HL-60 (cell line): ENCODE measurements at regions not wholly inside any gene's neighbourhood (a gene's known extent, or its start where the extent isn't known, plus 50 kb on each side); places are given as distances from the start of the nearest gene placed in this dataset.
A peak's percentile ranks its signal among the peaks of the same experiment; 100 is the strongest.
"Not testable (repeated sequence)": the region's sequence is repeated elsewhere in the genome, so short reads cannot be mapped to it uniquely, and the experiment has no call there.

ENCODE experiments used
- DNase-seq, 2 experiments: peaks; one replicate each; pipeline ENCODE4 v3.0.0-alpha.2; 2010 to 2020; ENCODE audit warnings: low read depth in 1 of 2, low spot score in 1 of 2
- H3K27ac ChIP-seq: fragments of 250-450 bp; sonication (Bioruptor Pico); replicated peaks from 2 replicates; pipeline ENCODE4 v1.5.1; 2020; ENCODE audit warnings: mild to moderate bottlenecking, moderate library complexity
- H3K27me3 ChIP-seq: fragments of 250-450 bp; sonication (Bioruptor Pico); 2 replicates; pipeline ENCODE4 v1.5.1; 2021; ENCODE audit warnings: mild to moderate bottlenecking, moderate library complexity; ENCODE audit not compliant: insufficient read depth, poor library complexity, severe bottlenecking
- H3K4me3 ChIP-seq: replicated peaks from 2 replicates; pipeline ENCODE4 v1.5.1; 2011; ENCODE audit warnings: mild to moderate bottlenecking, control low read depth, low read length; ENCODE audit not compliant: insufficient read depth
- GABPA ChIP-seq: IDR thresholded peaks from 2 replicates; pipeline ENCODE4 v1.6.1; 2012; ENCODE audit warnings: low read depth
- POLR2AphosphoS5 ChIP-seq: IDR thresholded peaks from 2 replicates; pipeline ENCODE4 v1.6.1; 2012; ENCODE audit warnings: low read depth
- SPI1 ChIP-seq: IDR thresholded peaks from 2 replicates; pipeline ENCODE4 v1.6.1; 2012; ENCODE audit warnings: low read depth, mild to moderate bottlenecking, borderline replicate concordance
- TF ChIP-seq, protein P1 (sequence below): IDR thresholded peaks from one replicate; pipeline ENCODE4 v1.5.1; 2011; ENCODE audit warnings: low read length, control low read depth, inconsistent platforms; ENCODE audit not compliant: insufficient read depth
- TF ChIP-seq, protein P2 (sequence below): IDR thresholded peaks from 2 replicates; pipeline ENCODE4 v1.6.1; 2012; ENCODE audit warnings: low read depth; ENCODE audit not compliant: insufficient replicate concordance

DNA sequence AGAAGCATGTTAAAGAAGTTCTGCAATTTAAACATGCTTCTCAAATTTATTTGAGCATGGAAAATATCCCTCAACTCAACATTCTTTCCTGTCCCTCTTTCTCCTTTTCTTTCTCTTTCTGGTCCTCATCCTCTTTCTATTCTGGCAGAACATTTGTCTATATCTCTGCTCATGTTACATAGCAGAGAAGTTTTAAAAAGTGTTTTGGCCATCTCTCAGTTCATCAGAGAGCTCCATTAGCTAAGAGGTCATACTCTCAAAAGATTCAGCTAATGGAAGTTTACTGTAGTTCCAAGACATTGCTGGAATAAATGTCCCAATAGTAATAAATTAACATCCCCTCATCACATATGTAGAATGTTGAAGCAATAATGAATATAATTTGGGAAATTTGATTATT, 53.5 kb downstream of the XCL2 start:
- H3K27me3 ChIP-seq: no peaks in the 10 kb centered on the region
- H3K27ac ChIP-seq: no peak overlapping the region
- DNase-seq: no peak
- TF ChIP-seq SPI1 (no peak), GABPA (no peak)
- TF ChIP-seq, protein P1, sequence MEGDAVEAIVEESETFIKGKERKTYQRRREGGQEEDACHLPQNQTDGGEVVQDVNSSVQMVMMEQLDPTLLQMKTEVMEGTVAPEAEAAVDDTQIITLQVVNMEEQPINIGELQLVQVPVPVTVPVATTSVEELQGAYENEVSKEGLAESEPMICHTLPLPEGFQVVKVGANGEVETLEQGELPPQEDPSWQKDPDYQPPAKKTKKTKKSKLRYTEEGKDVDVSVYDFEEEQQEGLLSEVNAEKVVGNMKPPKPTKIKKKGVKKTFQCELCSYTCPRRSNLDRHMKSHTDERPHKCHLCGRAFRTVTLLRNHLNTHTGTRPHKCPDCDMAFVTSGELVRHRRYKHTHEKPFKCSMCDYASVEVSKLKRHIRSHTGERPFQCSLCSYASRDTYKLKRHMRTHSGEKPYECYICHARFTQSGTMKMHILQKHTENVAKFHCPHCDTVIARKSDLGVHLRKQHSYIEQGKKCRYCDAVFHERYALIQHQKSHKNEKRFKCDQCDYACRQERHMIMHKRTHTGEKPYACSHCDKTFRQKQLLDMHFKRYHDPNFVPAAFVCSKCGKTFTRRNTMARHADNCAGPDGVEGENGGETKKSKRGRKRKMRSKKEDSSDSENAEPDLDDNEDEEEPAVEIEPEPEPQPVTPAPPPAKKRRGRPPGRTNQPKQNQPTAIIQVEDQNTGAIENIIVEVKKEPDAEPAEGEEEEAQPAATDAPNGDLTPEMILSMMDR: no peak
- no peak overlapping the region for H3K4me3 ChIP-seq

DNA sequence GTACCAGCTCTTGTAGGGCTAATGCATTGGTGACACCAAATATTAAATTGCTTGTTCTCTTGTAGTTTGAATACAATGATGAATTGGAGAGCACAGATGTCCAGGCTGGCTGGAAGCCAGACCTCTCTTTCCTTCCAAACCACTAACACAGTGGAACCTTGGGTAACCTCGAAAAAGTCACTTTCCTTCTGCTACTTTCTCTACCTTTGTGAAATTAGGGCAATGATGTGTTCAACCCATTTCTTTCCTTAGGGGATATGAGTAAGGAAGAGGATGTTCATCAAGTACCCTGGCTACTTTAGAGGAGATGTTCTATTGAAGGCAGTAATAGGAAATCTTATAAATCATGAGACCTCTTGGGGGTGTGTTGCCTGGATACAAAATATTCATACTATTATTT, 55.7 kb downstream of the XCL2 start:
- Histone ChIP-seq H3K27ac (no peak overlapping the region), H3K4me3 (no peak overlapping the region), H3K27me3 (no peaks in the 10 kb centered on the region)
- TF ChIP-seq, protein P2, sequence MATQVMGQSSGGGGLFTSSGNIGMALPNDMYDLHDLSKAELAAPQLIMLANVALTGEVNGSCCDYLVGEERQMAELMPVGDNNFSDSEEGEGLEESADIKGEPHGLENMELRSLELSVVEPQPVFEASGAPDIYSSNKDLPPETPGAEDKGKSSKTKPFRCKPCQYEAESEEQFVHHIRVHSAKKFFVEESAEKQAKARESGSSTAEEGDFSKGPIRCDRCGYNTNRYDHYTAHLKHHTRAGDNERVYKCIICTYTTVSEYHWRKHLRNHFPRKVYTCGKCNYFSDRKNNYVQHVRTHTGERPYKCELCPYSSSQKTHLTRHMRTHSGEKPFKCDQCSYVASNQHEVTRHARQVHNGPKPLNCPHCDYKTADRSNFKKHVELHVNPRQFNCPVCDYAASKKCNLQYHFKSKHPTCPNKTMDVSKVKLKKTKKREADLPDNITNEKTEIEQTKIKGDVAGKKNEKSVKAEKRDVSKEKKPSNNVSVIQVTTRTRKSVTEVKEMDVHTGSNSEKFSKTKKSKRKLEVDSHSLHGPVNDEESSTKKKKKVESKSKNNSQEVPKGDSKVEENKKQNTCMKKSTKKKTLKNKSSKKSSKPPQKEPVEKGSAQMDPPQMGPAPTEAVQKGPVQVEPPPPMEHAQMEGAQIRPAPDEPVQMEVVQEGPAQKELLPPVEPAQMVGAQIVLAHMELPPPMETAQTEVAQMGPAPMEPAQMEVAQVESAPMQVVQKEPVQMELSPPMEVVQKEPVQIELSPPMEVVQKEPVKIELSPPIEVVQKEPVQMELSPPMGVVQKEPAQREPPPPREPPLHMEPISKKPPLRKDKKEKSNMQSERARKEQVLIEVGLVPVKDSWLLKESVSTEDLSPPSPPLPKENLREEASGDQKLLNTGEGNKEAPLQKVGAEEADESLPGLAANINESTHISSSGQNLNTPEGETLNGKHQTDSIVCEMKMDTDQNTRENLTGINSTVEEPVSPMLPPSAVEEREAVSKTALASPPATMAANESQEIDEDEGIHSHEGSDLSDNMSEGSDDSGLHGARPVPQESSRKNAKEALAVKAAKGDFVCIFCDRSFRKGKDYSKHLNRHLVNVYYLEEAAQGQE: no peak
- no peak for TF ChIP-seq SPI1
- TF ChIP-seq POLR2AphosphoS5: no peak
- no peak for TF ChIP-seq GABPA
- TF ChIP-seq, protein P1: no peak
- peak in 1 of 2 experiments; percentile 19 for DNase-seq

DNA sequence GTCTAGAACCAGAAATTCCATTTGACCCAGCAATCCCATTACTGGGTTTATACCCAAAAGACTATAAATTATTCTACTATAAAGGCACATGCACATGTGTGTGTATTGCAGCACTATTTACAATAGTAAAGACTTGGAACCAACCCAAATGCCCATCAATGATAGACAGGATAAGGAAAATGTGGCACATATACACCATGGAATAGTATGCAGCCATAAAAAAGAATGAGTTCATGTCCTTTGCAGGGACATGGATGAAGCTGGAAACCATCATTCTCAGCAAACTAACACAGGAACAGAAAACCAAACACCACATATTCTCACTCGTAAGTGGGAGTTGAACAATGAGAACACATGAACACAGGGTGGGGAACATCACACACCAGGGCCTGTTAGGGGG, 57.0 kb downstream of the XCL2 start:
- H3K27ac ChIP-seq, DNase-seq, H3K27me3 ChIP-seq, H3K4me3 ChIP-seq: not testable (repeated sequence)

DNA sequence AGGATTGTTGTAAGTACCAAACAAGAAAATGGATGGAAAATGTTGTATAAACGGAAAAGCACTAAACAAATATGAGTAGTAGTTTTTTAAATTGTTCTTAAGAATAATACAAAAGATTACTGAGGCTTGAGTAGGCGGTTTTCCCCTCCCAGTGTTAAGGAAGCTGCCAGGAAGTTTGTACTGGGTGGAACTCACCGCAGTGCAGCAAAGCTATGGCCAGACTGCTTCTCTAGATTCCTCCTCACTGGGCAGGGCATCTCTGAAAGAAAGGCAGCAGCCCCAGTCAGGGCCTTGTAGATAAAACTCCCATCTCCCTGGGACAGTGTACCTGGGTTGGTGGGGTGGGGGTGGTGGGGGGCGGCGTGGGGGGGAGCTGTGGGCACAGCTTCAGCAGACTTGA, 58.7 kb downstream of the XCL2 start:
- Histone ChIP-seq H3K27ac (no peak overlapping the region), H3K27me3 (no peaks in the 10 kb centered on the region), H3K4me3 (no peak overlapping the region)
- DNase-seq: no peak
- TF ChIP-seq, protein P2: no peak
- no peak for TF ChIP-seq POLR2AphosphoS5
- TF ChIP-seq SPI1: no peak
- TF ChIP-seq, protein P1: no peak
- TF ChIP-seq GABPA: no peak

DNA sequence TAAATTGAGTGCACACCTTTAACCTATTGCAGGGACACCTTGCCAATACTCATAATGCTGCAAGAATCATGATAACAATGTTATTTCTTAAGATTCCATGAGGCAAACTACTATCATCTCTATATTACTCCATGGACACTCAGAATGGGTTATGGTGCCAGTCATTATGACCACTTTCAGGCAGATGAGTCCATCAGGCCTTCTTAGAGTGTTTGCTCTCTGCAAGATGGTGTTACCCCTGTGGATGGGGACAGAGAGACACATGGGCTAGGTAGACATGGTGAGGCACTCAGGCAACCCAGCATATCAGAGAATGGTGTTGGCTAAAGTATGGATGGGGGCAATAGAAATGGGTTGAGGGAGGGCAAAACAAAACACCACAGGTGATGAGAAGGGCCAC, 59.7 kb downstream of the XCL2 start:
- no peak overlapping the region for H3K27ac ChIP-seq
- H3K4me3 ChIP-seq: no peak overlapping the region
- no peaks in the 10 kb centered on the region for H3K27me3 ChIP-seq
- TF ChIP-seq, protein P1: no peak
- TF ChIP-seq POLR2AphosphoS5: no peak
- TF ChIP-seq SPI1: no peak
- TF ChIP-seq, protein P2: no peak
- TF ChIP-seq GABPA: no peak
- DNase-seq: no peak
